ENCODE measurements at regions not wholly inside any gene's neighbourhood (a gene's known extent, or its start where the extent isn't known, plus 50 kb on each side); places are given as distances from the start of the nearest gene placed in this dataset.

- no peak for TF ChIP-seq CTCF (IDR thresholded peaks at IDR 0.05; ENCODE audit: unreplicated experiment in 3 of 3)
- Mint-ChIP-seq H3K27me3 (ENCODE audit: low read depth) (no peaks in the 10 kb centered on the region), H3K9me3 (peaks cover 2% of the 10 kb centered on the region), H3K4me3 (no peak overlapping the region), H3K4me1 (no peaks in the 10 kb centered on the region), H3K36me3 (ENCODE audit: low read depth) (no peaks in the 10 kb centered on the region), H3K27ac (no peak overlapping the region)
Measured at GRCh38 chr13:107770541-107770940, 444.8 kb downstream of the LIG4 start.

GRCh38 chr13:107767119-107767518, 448.2 kb downstream of the LIG4 start:
- Mint-ChIP-seq H3K4me3 (no peak overlapping the region), H3K36me3 (ENCODE audit: low read depth) (no peaks in the 10 kb centered on the region), H3K27ac (peak overlapping the region in 1 of 3 experiments; percentile 61), H3K27me3 (ENCODE audit: low read depth) (no peaks in the 10 kb centered on the region), H3K9me3 (peaks cover 2% of the 10 kb centered on the region), H3K4me1 (no peaks in the 10 kb centered on the region)
- TF ChIP-seq CTCF (IDR thresholded peaks at IDR 0.05; ENCODE audit: unreplicated experiment in 3 of 3) = no peak

- TF ChIP-seq CTCF (IDR thresholded peaks at IDR 0.05; ENCODE audit: unreplicated experiment in 3 of 3) = no peak
- peaks cover 2% of the 10 kb centered on the region for H3K9me3 Mint-ChIP-seq
- H3K4me3 Mint-ChIP-seq = no peak overlapping the region
- no peaks in the 10 kb centered on the region for H3K4me1 Mint-ChIP-seq
- no peaks in the 10 kb centered on the region for H3K27me3 Mint-ChIP-seq (ENCODE audit: low read depth)
- H3K27ac Mint-ChIP-seq = no peak overlapping the region
- H3K36me3 Mint-ChIP-seq (ENCODE audit: low read depth) = no peaks in the 10 kb centered on the region
Measured at GRCh38 chr13:107765724-107766401, 449.5 kb downstream of the LIG4 start.

- no peak for TF ChIP-seq CTCF (IDR thresholded peaks at IDR 0.05; ENCODE audit: unreplicated experiment in 3 of 3)
- Mint-ChIP-seq H3K27ac (no peak overlapping the region), H3K4me1 (no peaks in the 10 kb centered on the region), H3K36me3 (ENCODE audit: low read depth) (no peaks in the 10 kb centered on the region), H3K9me3 (peaks cover 2% of the 10 kb centered on the region), H3K27me3 (ENCODE audit: low read depth) (no peaks in the 10 kb centered on the region), H3K4me3 (no peak overlapping the region)
Measured at GRCh38 chr13:107764046-107764445, 451.3 kb downstream of the LIG4 start.

- Mint-ChIP-seq H3K9me3 (no peaks in the 10 kb centered on the region), H3K4me3 (no peak overlapping the region), H3K27ac (no peak overlapping the region), H3K4me1 (no peaks in the 10 kb centered on the region), H3K27me3 (ENCODE audit: low read depth) (no peaks in the 10 kb centered on the region), H3K36me3 (ENCODE audit: low read depth) (no peaks in the 10 kb centered on the region)
- TF ChIP-seq CTCF (IDR thresholded peaks at IDR 0.05; ENCODE audit: unreplicated experiment in 3 of 3) = no peak
Measured at GRCh38 chr13:107753748-107754147, 461.6 kb downstream of the LIG4 start.

- H3K4me3 Mint-ChIP-seq = no peak overlapping the region
- H3K27me3 Mint-ChIP-seq (ENCODE audit: low read depth) = no peaks in the 10 kb centered on the region
- no peak overlapping the region for H3K27ac Mint-ChIP-seq
- H3K9me3 Mint-ChIP-seq = no peaks in the 10 kb centered on the region
- no peaks in the 10 kb centered on the region for H3K36me3 Mint-ChIP-seq (ENCODE audit: low read depth)
- TF ChIP-seq CTCF (IDR thresholded peaks at IDR 0.05; ENCODE audit: unreplicated experiment in 3 of 3) = no peak
- H3K4me1 Mint-ChIP-seq = no peaks in the 10 kb centered on the region
Measured at GRCh38 chr13:107753291-107753690, 462.0 kb downstream of the LIG4 start.
